PC-3 (cell line): ENCODE measurements at regions not wholly inside any gene's neighbourhood (a gene's known extent, or its start where the extent isn't known, plus 50 kb on each side); places are given as distances from the start of the nearest gene placed in this dataset.

Source experiments
- ATAC-seq: fragments of 200-7000 bp; cut with Tn5 transposase; 2 replicates; pipeline ENCODE4 v1.9.1; 2020; ENCODE audit warnings: mild to moderate bottlenecking, moderate library complexity
- BruUV-seq: library from RNA; stranded (reverse); fragments of 400-500 nt; replicated peaks from 2 replicates; lab custom pipeline; 2021; lab: Mats Ljungman, UMichigan
- CTCF ChIA-PET: fragments of 300-600 bp; sonication (Branson Sonifier 250); formaldehyde crosslinking; loops from one replicate; lab custom pipeline; 2022; ENCODE audit warnings: antibody characterized with exemption; lab: Charles Lee
- POLR2A ChIA-PET: fragments of 300-600 bp; sonication (Branson Sonifier 250); formaldehyde crosslinking; loops from one replicate; lab custom pipeline; 2022; ENCODE audit warnings: antibody characterized with exemption; ENCODE audit not compliant: unreplicated experiment; lab: Charles Lee
- DNase-seq: peaks from one replicate; pipeline ENCODE4 v3.0.0-alpha.2; 2015
- H2AFZ ChIP-seq: fragments of 300-600 bp; sonication (generic); 2 replicates; pipeline ENCODE4 v1.6.0; 2016; ENCODE audit warnings: antibody characterized with exemption, low read length
- H3F3A ChIP-seq: fragments of 300-600 bp; sonication (generic); one replicate; pipeline ENCODE4 v1.6.0; 2017; ENCODE audit warnings: antibody characterized with exemption, low read length, control low read depth, mild to moderate bottlenecking; ENCODE audit not compliant: unreplicated experiment
- H3K27ac ChIP-seq: fragments of 300-600 bp; sonication (generic); 2 replicates; pipeline ENCODE4 v1.5.1; 2016; ENCODE audit warnings: mild to moderate bottlenecking, low read length
- H3K27me3 ChIP-seq: fragments of 300-600 bp; sonication (generic); 2 replicates; pipeline ENCODE4 v1.6.1; 2016; ENCODE audit warnings: low read length, mixed read lengths
- H3K36me3 ChIP-seq: fragments of 300-600 bp; sonication (generic); 2 replicates; pipeline ENCODE4 v1.6.1; 2016; ENCODE audit warnings: low read depth, mixed run types, low read length, mixed read lengths
- H3K4me1 ChIP-seq: fragments of 300-600 bp; sonication (generic); 2 replicates; pipeline ENCODE4 v1.5.1; 2016; ENCODE audit warnings: low read length; ENCODE audit not compliant: insufficient read depth
- H3K4me2 ChIP-seq: fragments of 300-600 bp; sonication (generic); 2 replicates; pipeline ENCODE4 v1.6.0; 2016; ENCODE audit warnings: low read length
- H3K4me3 ChIP-seq: fragments of 300-600 bp; sonication (generic); 2 replicates; pipeline ENCODE4 v1.5.1; 2016; ENCODE audit warnings: mild to moderate bottlenecking, low read length, mixed read lengths
- H3K79me2 ChIP-seq: fragments of 300-600 bp; sonication (generic); 2 replicates; pipeline ENCODE4 v1.6.1; 2017; ENCODE audit warnings: low read length, mixed read lengths
- H3K9ac ChIP-seq: fragments of 300-600 bp; sonication (generic); 2 replicates; pipeline ENCODE4 v1.6.0; 2016; ENCODE audit warnings: mild to moderate bottlenecking, low read length
- H3K9me2 ChIP-seq: fragments of 300-600 bp; sonication (generic); replicated peaks from 2 replicates; pipeline ENCODE4 v1.6.1; 2016; ENCODE audit warnings: mixed run types, low read length, mixed read lengths
- H3K9me3 ChIP-seq: fragments of 300-600 bp; sonication (generic); 2 replicates; pipeline ENCODE4 v1.6.1; 2016; ENCODE audit warnings: low read length, mixed read lengths
- H4K20me1 ChIP-seq: fragments of 300-600 bp; sonication (generic); 2 replicates; pipeline ENCODE4 v1.6.1; 2016; ENCODE audit warnings: low read length, mixed read lengths
- EZH2 ChIP-seq: fragments of 300-600 bp; sonication (generic); IDR thresholded peaks from one replicate; pipeline ENCODE4 v1.6.1; 2017; ENCODE audit warnings: antibody characterized with exemption, mild to moderate bottlenecking, low read length; ENCODE audit not compliant: unreplicated experiment
- EZH2phosphoT487 ChIP-seq: fragments of 300-600 bp; sonication (generic); IDR thresholded peaks from 2 replicates; pipeline ENCODE4 v1.6.1; 2018; ENCODE audit warnings: mild to moderate bottlenecking, antibody characterized with exemption, low read length, borderline replicate concordance
- intact Hi-C: fragments of 100-400 bp; cut with micrococcal nuclease; formaldehyde crosslinking; loops from 2 replicates; pipeline ENCODE4 v1.9.0; 2023
- TF ChIP-seq, protein P1 (sequence below): fragments of 300-600 bp; sonication (generic); conservative IDR thresholded peaks from 2 replicates; pipeline ENCODE4 v1.5.1; 2017; ENCODE audit warnings: antibody characterized with exemption, low read depth, mild to moderate bottlenecking, low read length

DNA sequence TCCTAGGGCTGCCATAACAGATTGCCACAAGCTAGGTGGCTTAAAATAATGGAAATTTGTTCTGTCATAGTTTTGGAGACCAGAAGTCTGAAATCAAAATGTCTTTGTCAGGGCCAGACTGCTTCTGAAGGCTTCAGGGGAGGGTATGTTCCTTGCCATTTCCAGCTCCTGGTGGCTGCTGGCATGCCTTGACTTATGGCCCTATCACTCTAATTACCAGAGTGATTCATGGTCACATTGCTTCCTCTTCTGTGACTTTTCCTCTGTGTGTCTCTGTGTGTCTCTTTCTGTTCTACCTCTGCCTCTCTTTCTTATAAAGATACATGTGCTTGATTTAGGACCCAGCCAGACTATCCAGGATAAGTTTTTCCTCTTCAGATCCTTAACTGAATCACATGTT lies 635.2 kb upstream of the IMPG1 start:
- Histone ChIP-seq H3K36me3 (no peaks in the 10 kb centered on the region), H3K9me3 (no peaks in the 10 kb centered on the region), H2AFZ (no peak overlapping the region), H4K20me1 (no peaks in the 10 kb centered on the region), H3K27ac (no peak overlapping the region), H3K9me2 (no peaks in the 10 kb centered on the region), H3K79me2 (no peaks in the 10 kb centered on the region), H3K4me2 (no peak overlapping the region), H3K27me3 (no peaks in the 10 kb centered on the region), H3K9ac (no peak overlapping the region), H3K4me1 (no peaks in the 10 kb centered on the region), H3K4me3 (no peak overlapping the region), H3F3A (no peaks in the 10 kb centered on the region)
- ChIA-PET CTCF (no interaction called here), POLR2A (no interaction called here)
- intact Hi-C loops: no loop called here
- DNase-seq (no peak), ATAC-seq (no peak)
- TF ChIP-seq EZH2phosphoT487 (no peak), EZH2 (no peak)
- TF ChIP-seq, protein P1, sequence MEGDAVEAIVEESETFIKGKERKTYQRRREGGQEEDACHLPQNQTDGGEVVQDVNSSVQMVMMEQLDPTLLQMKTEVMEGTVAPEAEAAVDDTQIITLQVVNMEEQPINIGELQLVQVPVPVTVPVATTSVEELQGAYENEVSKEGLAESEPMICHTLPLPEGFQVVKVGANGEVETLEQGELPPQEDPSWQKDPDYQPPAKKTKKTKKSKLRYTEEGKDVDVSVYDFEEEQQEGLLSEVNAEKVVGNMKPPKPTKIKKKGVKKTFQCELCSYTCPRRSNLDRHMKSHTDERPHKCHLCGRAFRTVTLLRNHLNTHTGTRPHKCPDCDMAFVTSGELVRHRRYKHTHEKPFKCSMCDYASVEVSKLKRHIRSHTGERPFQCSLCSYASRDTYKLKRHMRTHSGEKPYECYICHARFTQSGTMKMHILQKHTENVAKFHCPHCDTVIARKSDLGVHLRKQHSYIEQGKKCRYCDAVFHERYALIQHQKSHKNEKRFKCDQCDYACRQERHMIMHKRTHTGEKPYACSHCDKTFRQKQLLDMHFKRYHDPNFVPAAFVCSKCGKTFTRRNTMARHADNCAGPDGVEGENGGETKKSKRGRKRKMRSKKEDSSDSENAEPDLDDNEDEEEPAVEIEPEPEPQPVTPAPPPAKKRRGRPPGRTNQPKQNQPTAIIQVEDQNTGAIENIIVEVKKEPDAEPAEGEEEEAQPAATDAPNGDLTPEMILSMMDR: no peak
- BruUV-seq: no TSS peak

DNA sequence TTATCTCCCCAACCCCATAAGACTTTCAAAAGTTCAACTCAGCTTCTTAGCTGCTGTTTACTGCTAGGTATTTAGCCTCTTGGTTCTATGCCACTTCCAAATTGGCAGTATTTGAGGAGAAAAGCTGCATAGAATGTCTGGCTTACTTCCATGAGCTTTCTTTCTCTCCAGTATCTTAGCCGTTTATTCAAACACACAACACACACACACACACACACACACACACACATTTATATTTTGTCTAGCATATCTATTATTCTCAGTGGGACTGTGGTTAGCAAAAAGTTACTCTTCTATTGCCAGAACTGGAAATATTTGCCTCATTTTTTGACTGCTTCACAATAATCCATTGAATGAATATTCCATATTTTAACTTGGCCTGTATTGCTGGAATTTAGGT lies 634.2 kb upstream of the IMPG1 start:
- TF ChIP-seq, protein P1: no peak
- no peak for TF ChIP-seq EZH2phosphoT487
- no peak for TF ChIP-seq EZH2
- Histone ChIP-seq H3K9me2 (no peaks in the 10 kb centered on the region), H3K4me3 (no peak overlapping the region), H3K27me3 (no peaks in the 10 kb centered on the region), H3K9me3 (no peaks in the 10 kb centered on the region), H2AFZ (no peak overlapping the region), H3F3A (no peaks in the 10 kb centered on the region), H3K36me3 (no peaks in the 10 kb centered on the region), H4K20me1 (no peaks in the 10 kb centered on the region), H3K4me2 (no peak overlapping the region), H3K79me2 (no peaks in the 10 kb centered on the region), H3K27ac (no peak overlapping the region), H3K4me1 (no peaks in the 10 kb centered on the region), H3K9ac (no peak overlapping the region)
- intact Hi-C loops: no loop called here
- ATAC-seq (no peak), DNase-seq (no peak)
- no TSS peak for BruUV-seq
- ChIA-PET POLR2A (no interaction called here), CTCF (interaction anchor here (0.6 kb wide), 1 partner anchor 113 kb away, joined by 3 read pairs; no protein-coding TSS in a partner anchor)

DNA sequence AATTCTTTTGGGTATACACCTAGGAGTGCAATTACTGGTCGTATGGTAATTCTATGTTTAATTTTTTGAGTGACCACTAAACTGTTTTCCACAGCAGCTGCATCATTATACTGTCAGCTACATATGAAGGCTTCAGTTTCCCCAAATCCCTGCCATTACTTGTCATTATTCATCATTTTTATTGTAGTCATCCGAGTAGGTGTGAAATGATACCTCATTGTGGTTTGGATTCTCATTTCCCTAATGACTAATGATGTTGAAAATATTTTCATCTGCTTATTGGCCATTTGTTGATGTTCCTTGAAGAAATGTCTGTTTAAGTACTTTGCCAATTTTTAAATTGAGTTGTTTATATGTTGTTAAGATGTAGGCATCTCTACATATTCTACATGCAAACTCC lies 633.6 kb upstream of the IMPG1 start:
- no peaks in the 10 kb centered on the region for H3F3A ChIP-seq
- intact Hi-C loops: no loop called here
- H2AFZ ChIP-seq: no peak overlapping the region
- H3K4me2 ChIP-seq: no peak overlapping the region
- TF ChIP-seq, protein P1: no peak
- no peak for TF ChIP-seq EZH2phosphoT487
- no peak for TF ChIP-seq EZH2
- H3K9me3 ChIP-seq: no peaks in the 10 kb centered on the region
- CTCF ChIA-PET: interaction anchor here (0.6 kb wide), 1 partner anchor 113 kb away, joined by 3 read pairs; no protein-coding TSS in a partner anchor
- H3K27ac ChIP-seq: no peak overlapping the region
- no peaks in the 10 kb centered on the region for H3K79me2 ChIP-seq
- no peaks in the 10 kb centered on the region for H3K9me2 ChIP-seq
- POLR2A ChIA-PET: no interaction called here
- H4K20me1 ChIP-seq: no peaks in the 10 kb centered on the region
- H3K4me1 ChIP-seq: no peaks in the 10 kb centered on the region
- H3K36me3 ChIP-seq: no peaks in the 10 kb centered on the region
- no peak overlapping the region for H3K9ac ChIP-seq
- ATAC-seq (no peak), DNase-seq (no peak)
- BruUV-seq: no TSS peak
- H3K4me3 ChIP-seq: no peak overlapping the region
- H3K27me3 ChIP-seq: no peaks in the 10 kb centered on the region
